SK-N-SH (cell line): ENCODE measurements at regions not wholly inside any gene's neighbourhood (a gene's known extent, or its start where the extent isn't known, plus 50 kb on each side); places are given as distances from the start of the nearest gene placed in this dataset.

Experiments used
- CTCF ChIA-PET: fragments of 300-600, 350-600 bp; formaldehyde crosslinking; extraction: SDS; loops from one replicate; lab custom pipeline; 2021; lab: Yijun Ruan, JAX
- POLR2A ChIA-PET: fragments of 350-600 bp; sonication (Branson Sonifier 250); formaldehyde crosslinking; extraction: SDS; loops from one replicate; lab custom pipeline; 2020; ENCODE audit warnings: antibody characterized with exemption, inconsistent platforms; lab: Yijun Ruan, JAX
- DNase-seq: peaks from one replicate; pipeline ENCODE4 v3.0.0; 2012
- H2AFZ ChIP-seq: fragments of 200-600 bp; sonication (generic); 2 replicates; pipeline ENCODE4 v1.8.1; 2016; ENCODE audit warnings: antibody characterized with exemption, mild to moderate bottlenecking, low read depth
- H3F3A ChIP-seq: fragments of 200-600 bp; sonication (generic); replicated peaks from 2 replicates; pipeline ENCODE3; 2016; ENCODE audit warnings: antibody characterized with exemption, mild to moderate bottlenecking; ENCODE audit not compliant: insufficient read depth
- H3K27ac ChIP-seq, 2 experiments: fragments of 200-500 bp in 1 of 2; fragments of 200-600 bp in 1 of 2; sonication (Bioruptor generic) in 1 of 2; sonication (generic), shearing (Covaris generic) in 1 of 2; 2 replicates each; pipeline versions ENCODE4 v1.5.1 to v1.6.1; 2014 to 2016; ENCODE audit warnings: low read depth in 2 of 2, inconsistent platforms in 1 of 2, low read length in 1 of 2, mild to moderate bottlenecking in 1 of 2, mixed read lengths in 1 of 2
- H3K27me3 ChIP-seq: fragments of 200-600 bp; sonication (generic), shearing (Covaris generic); 2 replicates; pipeline ENCODE4 v1.6.1; 2016; ENCODE audit warnings: mixed run types; ENCODE audit not compliant: insufficient read depth
- H3K36me3 ChIP-seq, 2 experiments: fragments of 200-500 bp in 1 of 2; fragments of 200-600 bp in 1 of 2; sonication (Bioruptor generic) in 1 of 2; sonication (generic) in 1 of 2; replicated peaks in 1 of 2; 2 replicates each; pipeline versions ENCODE3 to v1.5.1; 2014 to 2016; ENCODE audit warnings: low read length in 1 of 2, mild to moderate bottlenecking in 1 of 2; ENCODE audit not compliant: insufficient read depth in 2 of 2, control insufficient read depth in 1 of 2
- H3K4me1 ChIP-seq, 2 experiments: fragments of 200-500 bp in 1 of 2; fragments of 200-600 bp in 1 of 2; sonication (Bioruptor generic) in 1 of 2; sonication (generic), shearing (Covaris generic) in 1 of 2; 2 replicates each; pipeline versions ENCODE4 v1.5.1 to v1.6.1; 2014 to 2016; ENCODE audit warnings: low read depth in 1 of 2, low read length in 1 of 2, mixed run types in 1 of 2; ENCODE audit not compliant: insufficient read depth in 2 of 2, control insufficient read depth in 1 of 2
- H3K4me2 ChIP-seq: fragments of 200-600 bp; sonication (generic), shearing (Covaris generic); 2 replicates; pipeline ENCODE4 v1.6.1; 2017; ENCODE audit warnings: mixed run types
- H3K4me3 ChIP-seq, 2 experiments: fragments of 200-500 bp in 1 of 2; fragments of 200-600 bp in 1 of 2; sonication (Bioruptor generic) in 1 of 2; sonication (generic), shearing (Covaris generic) in 1 of 2; 2 replicates each; pipeline versions ENCODE4 v1.5.1 to v1.8.1; 2014 to 2016; ENCODE audit warnings: low read depth in 2 of 2, inconsistent platforms in 1 of 2, low read length in 1 of 2, mild to moderate bottlenecking in 1 of 2, mixed read lengths in 1 of 2, moderate library complexity in 1 of 2
- H3K79me2 ChIP-seq: fragments of 200-600 bp; sonication (generic); 2 replicates; pipeline ENCODE4 v1.8.1; 2017; ENCODE audit warnings: mild to moderate bottlenecking; ENCODE audit not compliant: insufficient read depth
- H3K9ac ChIP-seq: fragments of 200-600 bp; sonication (generic); 2 replicates; pipeline ENCODE4 v1.6.1; 2017; ENCODE audit warnings: mixed run types
- H3K9me2 ChIP-seq: fragments of 200-600 bp; sonication (generic); 2 replicates; pipeline ENCODE4 v1.6.1; 2017; ENCODE audit warnings: mixed run types
- H3K9me3 ChIP-seq: fragments of 200-600 bp; sonication (generic); 2 replicates; pipeline ENCODE4 v1.6.1; 2017; ENCODE audit warnings: mixed run types, mild to moderate bottlenecking, moderate library complexity
- H4K20me1 ChIP-seq: fragments of 200-600 bp; sonication (generic); 2 replicates; pipeline ENCODE4 v1.6.1; 2017; ENCODE audit warnings: mild to moderate bottlenecking, mixed run types; ENCODE audit not compliant: insufficient read depth
- CHD2 ChIP-seq: fragments of 150-350 bp; IDR thresholded peaks from 2 replicates; pipeline ENCODE4 v1.6.1; 2018; ENCODE audit warnings: low read length; ENCODE audit not compliant: partially characterized antibody
- ELF1 ChIP-seq: IDR thresholded peaks from 2 replicates; pipeline ENCODE4 v1.4.0; 2012
- EZH2phosphoT487 ChIP-seq: fragments of 200-600 bp; sonication (generic); IDR thresholded peaks from 2 replicates; pipeline ENCODE4 v1.6.1; 2017; ENCODE audit warnings: low read depth, mixed run types, mild to moderate bottlenecking, antibody characterized with exemption, moderate library complexity, borderline replicate concordance
- FOXJ3 ChIP-seq: sonication (generic); formaldehyde crosslinking; IDR thresholded peaks from 2 replicates; pipeline ENCODE4 v1.5.1; 2020; ENCODE audit warnings: mild to moderate bottlenecking, missing genetic modification reagents
- GABPA ChIP-seq: IDR thresholded peaks from 2 replicates; pipeline ENCODE4 v1.4.0; 2012; ENCODE audit warnings: low read depth, mild to moderate bottlenecking
- GATA2 ChIP-seq: sonication (generic); formaldehyde crosslinking; IDR thresholded peaks from 2 replicates; pipeline ENCODE4 v1.5.0; 2020; ENCODE audit warnings: mild to moderate bottlenecking, missing genetic modification reagents
- JUND ChIP-seq: IDR thresholded peaks from 2 replicates; pipeline ENCODE4 v1.4.0; 2012
- MAX ChIP-seq: IDR thresholded peaks from 2 replicates; pipeline ENCODE4 v1.4.0; 2012; ENCODE audit warnings: low read depth
- MEF2A ChIP-seq: IDR thresholded peaks from 2 replicates; pipeline ENCODE4 v1.4.0; 2012; ENCODE audit warnings: low read depth, borderline replicate concordance
- MXI1 ChIP-seq: IDR thresholded peaks from 2 replicates; pipeline ENCODE4 v1.6.1; 2012; ENCODE audit warnings: mild to moderate bottlenecking, low read depth, low read length, improper control_type of control experiment
- NFIC ChIP-seq: IDR thresholded peaks from 2 replicates; pipeline ENCODE4 v1.4.0; 2012; ENCODE audit warnings: borderline replicate concordance
- NRF1 ChIP-seq: IDR thresholded peaks from 2 replicates; pipeline ENCODE4 v1.6.1; 2012; ENCODE audit warnings: low read depth, mild to moderate bottlenecking, low read length
- REST ChIP-seq: IDR thresholded peaks from 2 replicates; pipeline ENCODE4 v1.6.1; 2012; ENCODE audit warnings: mild to moderate bottlenecking, low read depth, low read length, moderate library complexity
- RFX5 ChIP-seq: IDR thresholded peaks from 2 replicates; pipeline ENCODE4 v1.6.1; 2012; ENCODE audit warnings: mild to moderate bottlenecking, improper control_type of control experiment, low read length
- SIN3A ChIP-seq: IDR thresholded peaks from 2 replicates; pipeline ENCODE4 v1.6.1; 2012; ENCODE audit warnings: low read depth, mild to moderate bottlenecking, low read length, moderate library complexity, borderline replicate concordance
- TCF12 ChIP-seq: IDR thresholded peaks from 2 replicates; pipeline ENCODE4 v1.4.0; 2012
- TEAD4 ChIP-seq: IDR thresholded peaks from 2 replicates; pipeline ENCODE4 v1.4.0; 2012; ENCODE audit warnings: mild to moderate bottlenecking, borderline replicate concordance; ENCODE audit not compliant: insufficient read depth
- USF2 ChIP-seq: fragments of 150-350 bp; IDR thresholded peaks from 2 replicates; pipeline ENCODE4 v1.6.1; 2017; ENCODE audit warnings: antibody characterized with exemption, low read length, low read depth, borderline replicate concordance
- WGBS: methylation state at CpG from one replicate; pipeline ENCODE4 v1.1.6; 2017; ENCODE audit warnings: low lambda C conversion rate; 5-methylcytosine and 5-hydroxymethylcytosine counted together

GRCh38 chr5:110018509-110018908 is 328.8 kb downstream of the MAN2A1 start:
- 53% methylated on average over 3 of the region's 5 CpGs for WGBS
- Histone ChIP-seq H3K9me3 (no peaks in the 10 kb centered on the region), H3F3A (no peaks in the 10 kb centered on the region), H4K20me1 (no peaks in the 10 kb centered on the region), H3K4me3 (no peak overlapping the region), H3K4me1 (no peaks in the 10 kb centered on the region), H2AFZ (no peak overlapping the region), H3K9me2 (no peaks in the 10 kb centered on the region), H3K4me2 (no peak overlapping the region), H3K9ac (no peak overlapping the region), H3K27me3 (no peaks in the 10 kb centered on the region), H3K79me2 (no peaks in the 10 kb centered on the region), H3K36me3 (no peaks in the 10 kb centered on the region), H3K27ac (no peak overlapping the region)
- no peak for TF ChIP-seq MAX
- no peak for TF ChIP-seq USF2
- TF ChIP-seq TCF12: no peak
- no peak for TF ChIP-seq GABPA
- no peak for TF ChIP-seq JUND
- no peak for TF ChIP-seq RFX5
- no peak for TF ChIP-seq NFIC
- TF ChIP-seq ELF1: no peak
- no peak for TF ChIP-seq CHD2
- TF ChIP-seq SIN3A: no peak
- no peak for TF ChIP-seq FOXJ3
- TF ChIP-seq MEF2A: no peak
- TF ChIP-seq GATA2 (CRISPR knock-in tag): no peak
- TF ChIP-seq REST: no peak
- TF ChIP-seq MXI1: no peak
- TF ChIP-seq EZH2phosphoT487: no peak
- no peak for TF ChIP-seq NRF1
- no peak for TF ChIP-seq TEAD4
- POLR2A ChIA-PET: no interaction called here
- CTCF ChIA-PET: no interaction called here
- DNase-seq: no peak
